Stimulated activated CD4-positive, alpha-beta T cell treated with anti-CD3 and anti-CD28 coated beads, Interleukin-4, amount 100 ng/mL, for 24 hours (primary cell): ENCODE measurements at regions not wholly inside any gene's neighbourhood (a gene's known extent, or its start where the extent isn't known, plus 50 kb on each side); places are given as distances from the start of the nearest gene placed in this dataset.
"Not testable (repeated sequence)": the region's sequence is repeated elsewhere in the genome, so short reads cannot be mapped to it uniquely, and the experiment has no call there.

Source experiments
- DNase-seq: peaks from one replicate; pipeline ENCODE4 v3.0.0-alpha.2; 2020

DNA sequence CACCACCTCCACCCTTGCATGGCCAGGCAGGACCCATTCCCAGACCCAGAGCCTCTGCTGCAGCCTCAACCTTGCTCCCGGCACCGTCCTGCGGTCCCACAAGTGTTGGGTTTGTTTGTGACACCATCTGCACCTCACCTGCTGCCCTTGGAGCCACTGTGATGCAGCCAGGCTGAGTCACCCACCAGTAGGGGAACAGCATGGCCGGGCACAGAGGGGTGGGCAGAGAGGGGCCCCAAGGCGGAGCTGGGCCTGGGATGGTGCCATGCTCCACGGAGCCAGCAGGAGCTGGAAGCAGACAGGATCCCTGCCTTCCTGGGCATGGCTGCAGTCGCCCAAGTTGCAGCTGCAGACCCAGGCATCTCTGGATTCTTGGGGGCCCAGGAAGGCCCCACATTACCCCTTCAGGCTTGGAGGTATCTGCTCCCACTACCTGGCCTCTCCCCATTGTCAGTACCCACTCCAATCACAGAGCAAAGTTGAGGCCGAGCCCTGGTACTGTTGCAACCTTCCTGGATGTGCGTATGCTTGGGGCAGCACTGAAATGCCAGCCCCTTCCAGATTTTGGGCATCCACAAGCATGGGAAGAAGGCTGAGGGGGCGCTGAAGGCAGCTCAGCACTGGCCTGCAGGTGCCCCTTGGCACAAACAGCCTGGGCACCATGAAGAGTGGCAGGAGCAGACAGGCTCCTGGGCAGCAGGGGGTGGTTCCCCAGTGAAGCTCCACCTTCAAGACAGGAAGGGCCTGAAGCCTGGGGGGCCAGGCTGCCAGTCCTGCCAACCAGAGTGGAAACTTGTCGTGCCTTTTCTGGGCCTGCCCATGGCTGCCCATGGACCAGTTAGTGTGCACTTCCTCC lies 172.8 kb downstream of the MATN1 start:
- DNase-seq, result no peak

DNA sequence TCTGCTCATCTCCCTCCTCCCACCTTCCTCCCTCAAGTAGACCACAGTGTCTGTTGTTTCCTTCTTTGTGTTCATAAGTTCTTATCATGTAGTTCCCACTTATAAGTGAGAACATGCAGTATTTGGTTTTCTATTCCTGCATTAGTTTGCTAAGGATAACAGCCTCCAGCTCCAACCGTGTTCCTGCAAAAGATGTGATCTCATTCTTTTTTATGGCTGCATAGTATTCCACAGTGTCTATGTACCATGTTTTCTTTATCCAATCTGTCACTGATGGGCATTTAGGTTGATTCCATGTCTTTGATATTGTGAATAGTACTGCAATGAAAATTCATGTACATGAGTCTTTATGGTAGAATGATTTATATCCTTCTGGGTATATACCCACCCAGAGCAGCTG lies 173.5 kb downstream of the MATN1 start:
- DNase-seq, result not testable (repeated sequence)

DNA sequence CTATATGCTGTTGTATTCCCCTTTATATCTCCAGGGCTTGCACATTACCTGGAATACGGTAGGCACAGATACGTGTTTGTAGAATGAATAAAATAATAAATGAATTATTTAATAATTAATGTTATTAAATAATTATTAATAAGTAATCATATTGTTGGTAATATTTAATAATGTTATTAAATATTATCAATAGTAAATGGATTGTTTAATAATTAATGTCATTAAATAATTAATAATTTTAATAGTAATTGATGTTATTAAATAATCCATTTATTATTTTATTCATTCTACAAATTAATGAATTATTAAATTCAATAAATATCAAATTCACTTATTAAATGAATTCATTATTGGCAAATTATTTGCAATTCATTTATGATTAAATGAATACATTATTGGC lies 175.1 kb downstream of the MATN1 start:
- no peak for DNase-seq

DNA sequence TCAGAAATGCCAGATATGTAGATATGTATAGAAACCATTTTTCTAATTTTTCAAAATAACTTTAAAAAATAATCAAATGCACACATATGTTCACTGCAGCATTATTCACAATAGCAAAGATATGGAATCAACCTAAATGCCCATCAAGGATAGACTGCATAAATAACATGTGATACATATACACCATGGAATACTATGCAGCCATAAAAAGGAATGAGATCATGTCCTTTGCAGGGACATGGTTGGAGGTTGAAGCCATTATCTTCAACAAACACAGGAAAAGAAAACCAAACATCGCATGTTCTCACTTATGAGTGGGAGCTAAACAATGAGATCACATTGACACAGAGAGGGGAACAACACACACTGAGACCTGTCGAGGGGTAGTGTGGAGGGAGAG lies 176.1 kb downstream of the MATN1 start:
- DNase-seq, result not testable (repeated sequence)

DNA sequence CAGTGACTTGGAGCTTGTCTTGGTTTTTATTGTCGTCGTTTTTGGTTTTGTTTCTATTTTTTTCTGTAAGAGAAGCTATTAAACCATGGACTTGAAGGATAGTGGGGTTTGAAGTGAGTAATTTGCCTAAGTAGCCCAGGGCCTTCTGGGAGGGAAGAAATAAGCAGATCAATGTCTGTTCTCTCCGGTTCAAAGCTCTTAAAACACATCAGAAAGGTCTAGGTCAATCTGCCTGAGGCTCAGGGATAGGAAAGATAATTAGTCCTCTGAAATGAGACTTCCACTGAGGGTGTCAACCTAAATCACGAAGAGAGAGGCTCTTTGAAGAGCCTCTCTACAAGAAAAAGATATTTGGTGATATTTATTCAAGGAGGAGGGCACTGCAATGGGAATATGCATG lies 178.0 kb downstream of the MATN1 start:
- DNase-seq, result no peak

DNA sequence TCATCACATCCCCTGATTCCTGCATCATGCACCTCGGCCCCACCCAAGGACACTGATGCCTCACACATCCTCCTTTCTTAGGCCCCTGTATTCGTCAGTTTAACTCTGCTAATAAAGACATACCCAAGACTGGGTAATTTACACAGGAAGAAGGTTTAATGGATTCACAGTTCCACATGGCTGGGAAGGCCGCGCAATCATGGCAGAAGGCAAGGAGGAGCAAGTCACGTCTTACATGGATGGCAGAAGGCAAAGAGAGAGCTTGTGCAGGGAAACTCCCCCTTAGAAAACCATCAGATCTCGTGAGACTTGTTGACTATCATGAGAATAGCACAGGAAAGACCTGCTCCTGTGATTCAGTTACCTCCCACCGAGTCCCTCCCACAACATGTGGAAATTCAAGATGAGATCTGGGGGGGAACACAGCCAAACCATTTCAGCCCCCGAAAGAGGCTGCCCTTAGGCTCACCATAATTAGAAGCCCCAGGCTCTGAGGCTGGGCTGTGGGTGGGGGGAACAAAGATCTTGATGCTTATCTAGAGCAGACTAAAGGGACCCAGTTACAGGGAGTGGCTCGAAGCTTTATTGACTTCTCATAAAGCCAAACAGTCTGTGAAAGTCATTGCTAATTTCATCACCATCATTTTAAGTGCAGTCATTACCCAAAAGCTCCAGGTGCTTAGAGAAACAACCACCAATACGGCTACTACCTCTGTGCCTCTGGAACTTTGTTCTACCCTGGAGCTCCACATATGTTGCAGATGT lies 181.5 kb downstream of the MATN1 start:
- no peak for DNase-seq

DNA sequence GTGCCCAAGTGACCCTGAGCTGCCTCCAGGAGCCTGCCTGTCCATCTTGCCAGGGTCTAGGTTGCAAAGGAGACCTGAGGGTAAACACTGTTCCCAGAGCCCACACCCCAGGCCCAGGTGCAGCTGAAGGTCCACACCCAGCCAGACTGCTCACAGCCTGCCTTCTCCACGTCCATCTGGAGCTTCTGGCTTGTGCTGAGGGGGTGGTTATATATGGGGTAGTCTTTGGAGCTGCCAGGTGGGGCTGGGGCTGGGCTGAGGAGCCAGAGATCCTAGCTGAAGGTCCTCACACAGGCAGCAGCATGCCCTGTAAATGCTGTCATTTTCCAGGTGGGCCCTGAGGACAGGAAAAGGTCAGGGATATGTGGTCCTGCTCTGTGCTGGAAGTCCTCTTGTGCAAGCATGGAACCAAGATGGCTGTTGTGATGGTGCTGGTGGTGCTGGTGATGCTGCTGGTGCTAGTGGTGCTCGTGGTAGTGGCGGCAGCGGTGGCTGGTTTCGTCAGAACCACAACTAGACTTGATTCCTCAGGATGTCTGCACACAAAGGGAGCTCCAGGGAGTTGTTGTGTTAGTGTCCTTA lies 182.7 kb downstream of the MATN1 start:
- no peak for DNase-seq

DNA sequence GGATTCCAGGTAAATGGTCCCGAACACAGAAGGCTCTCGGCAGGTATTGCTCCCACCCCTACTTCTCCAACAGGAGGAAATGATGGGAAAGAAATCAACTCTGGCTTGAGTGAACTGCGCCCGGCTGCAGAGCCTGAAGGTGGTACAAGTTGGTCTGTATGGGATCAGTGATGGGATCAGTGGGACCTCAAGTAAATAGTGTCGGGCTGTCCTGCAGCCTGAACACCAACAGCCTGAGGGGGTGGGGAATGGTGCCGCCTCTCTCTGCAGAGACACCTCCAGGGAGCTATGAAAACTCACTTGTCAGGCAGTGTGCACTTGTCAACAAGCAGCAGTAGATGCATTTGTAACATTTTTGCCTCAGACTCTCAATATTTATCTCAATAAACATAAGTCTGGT lies 183.5 kb downstream of the MATN1 start:
- DNase-seq, result no peak

DNA sequence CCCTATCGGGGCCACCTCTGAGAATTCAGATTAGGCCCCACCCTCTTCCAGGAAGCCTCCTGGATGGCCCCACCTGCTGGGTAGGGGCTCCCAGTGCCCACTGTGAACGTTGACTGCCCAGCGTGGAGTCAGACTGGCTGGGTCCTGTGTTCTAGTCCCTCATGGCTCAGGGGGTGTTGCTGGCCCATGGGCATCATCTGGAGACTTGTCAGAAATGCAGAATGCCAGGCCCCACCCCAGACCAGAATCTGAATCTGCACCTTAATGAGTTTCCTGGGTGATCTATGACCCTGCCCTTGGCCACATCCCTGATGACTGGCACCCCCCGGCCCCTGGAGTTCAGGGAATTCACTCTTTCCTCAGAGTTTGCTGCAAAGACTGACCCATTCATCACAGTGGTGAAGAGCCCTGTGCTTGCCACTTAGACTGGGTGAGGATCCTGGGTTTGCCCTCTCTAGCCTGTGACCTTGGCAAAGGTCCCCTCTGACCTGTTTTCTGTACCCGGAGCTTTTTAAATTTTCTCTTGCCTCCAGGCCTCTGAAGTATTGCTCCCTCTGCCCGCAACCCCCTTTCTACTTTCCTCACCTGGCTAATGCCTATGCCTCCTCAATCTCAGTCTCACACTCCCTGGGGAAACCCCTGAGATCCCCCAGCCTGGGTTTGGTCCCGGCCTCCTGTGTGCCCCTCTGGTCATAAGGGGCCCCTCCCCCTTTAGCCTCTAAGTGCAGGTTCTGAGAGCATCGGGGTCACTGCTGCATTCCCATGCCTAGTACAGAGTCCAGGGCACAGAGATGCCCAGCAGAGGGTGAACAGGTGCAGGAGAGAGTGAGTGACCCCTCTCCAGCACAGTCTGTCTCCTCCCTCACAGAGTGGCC lies 184.2 kb downstream of the MATN1 start:
- DNase-seq, result no peak

DNA sequence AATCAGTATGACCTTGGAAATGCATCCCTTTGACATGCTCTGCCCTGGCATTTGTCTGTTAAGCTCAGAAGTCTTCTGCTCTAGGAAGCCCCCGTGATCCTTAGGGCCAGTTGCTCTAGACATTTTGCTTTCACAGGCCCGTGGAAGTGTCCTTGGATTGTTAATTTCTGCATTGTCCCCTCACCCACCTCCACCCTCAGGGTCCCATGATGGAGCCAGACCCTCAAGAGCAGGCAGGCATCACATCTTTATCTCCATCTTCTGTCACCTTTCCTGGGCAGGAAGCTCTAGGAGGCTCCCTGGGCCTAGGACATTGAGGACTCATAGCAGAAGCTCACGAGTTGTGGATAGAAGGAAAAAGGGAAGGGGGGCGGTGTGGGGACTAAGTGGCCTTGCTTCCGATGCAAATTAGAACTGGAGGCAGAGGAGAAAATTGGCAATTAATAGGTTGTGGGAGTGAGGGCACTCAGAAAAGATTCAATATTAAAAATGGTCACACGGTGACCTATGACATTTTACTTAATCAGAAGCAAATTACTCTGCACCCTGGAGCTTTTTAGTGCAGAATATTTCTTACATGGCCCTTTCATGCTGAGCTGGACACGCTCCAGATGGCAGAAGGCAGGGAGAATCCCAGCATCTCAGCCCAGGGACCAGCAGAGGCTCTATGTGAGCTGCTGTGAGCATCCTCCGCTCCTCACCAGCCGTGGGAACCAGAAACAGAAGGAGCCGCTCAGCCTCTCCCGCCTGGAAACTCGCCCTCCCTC lies 185.0 kb downstream of the MATN1 start:
- DNase-seq, result no peak

DNA sequence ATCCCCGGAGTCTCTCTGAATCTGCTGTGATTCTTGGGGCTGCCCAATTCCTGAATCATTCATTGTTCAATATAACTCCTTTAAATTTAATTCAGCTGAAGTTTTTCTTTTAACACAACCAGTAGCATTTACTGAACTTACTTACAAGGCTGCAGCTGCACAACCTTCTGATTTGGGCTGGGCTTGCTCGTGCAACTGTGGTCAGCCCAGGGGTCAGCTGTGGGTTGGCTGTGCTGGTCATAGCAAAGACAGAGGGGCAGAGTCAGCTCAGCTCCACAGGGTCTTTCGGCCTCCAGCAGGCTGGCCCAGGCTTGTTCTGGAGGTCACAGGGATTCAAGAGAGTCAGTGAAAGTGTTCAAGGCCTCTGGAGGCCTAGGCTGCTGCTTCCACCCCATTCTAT lies 186.1 kb downstream of the MATN1 start:
- DNase-seq, result no peak

DNA sequence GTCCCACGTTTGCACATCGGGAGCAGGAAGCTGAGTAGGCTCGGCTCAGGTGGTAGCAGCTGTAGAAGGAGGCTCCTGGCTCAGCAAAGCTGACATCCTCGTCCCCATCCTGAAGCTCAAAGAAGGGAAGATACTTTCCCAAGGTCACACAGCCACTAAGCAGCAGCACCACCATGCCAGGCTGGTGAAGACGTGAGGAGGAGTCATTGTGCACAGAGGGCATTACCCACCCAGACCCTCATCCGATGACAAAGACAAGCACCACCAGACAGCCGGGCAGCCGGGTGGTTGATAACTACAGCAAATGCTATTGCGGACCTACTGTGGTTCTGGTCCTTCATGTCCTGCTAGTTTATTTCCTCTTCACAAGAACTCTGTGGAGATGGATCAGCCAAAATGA lies 186.9 kb downstream of the MATN1 start:
- DNase-seq, result no peak

DNA sequence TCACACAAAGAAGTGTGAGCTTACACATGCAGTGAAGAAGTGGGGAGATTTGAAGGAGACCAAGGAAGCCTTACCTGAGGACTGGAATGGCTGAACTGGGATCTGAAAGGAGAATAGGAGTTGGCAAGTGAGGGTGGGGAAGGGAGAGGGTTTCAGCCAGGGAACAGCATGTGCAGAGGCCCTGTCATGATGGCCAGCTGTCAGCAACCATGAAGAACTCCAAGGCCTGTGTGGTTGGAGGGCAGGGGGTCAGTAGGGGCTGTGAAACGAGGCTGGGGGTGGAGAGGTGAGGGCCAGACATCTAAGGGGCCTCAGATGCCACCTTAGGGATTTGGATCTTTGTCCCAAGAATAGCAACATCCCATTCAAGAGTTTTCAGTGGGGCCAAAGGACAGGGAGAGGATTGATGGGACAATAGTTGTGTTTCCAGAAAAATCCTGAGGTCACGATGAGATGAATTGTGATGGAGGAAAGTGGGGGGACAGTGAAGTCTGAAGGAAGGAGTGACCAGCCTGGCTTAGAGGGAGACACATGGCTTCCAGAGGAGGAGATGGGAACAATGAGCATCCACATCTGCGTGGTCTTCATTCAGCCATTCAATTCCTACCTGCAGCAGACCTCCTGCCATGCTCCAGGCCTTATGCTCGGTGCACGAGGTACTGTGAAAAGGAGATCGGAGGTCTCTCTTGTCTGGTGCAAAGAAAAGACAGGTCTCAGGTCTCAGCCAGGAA lies 187.6 kb downstream of the MATN1 start:
- DNase-seq, result no peak

DNA sequence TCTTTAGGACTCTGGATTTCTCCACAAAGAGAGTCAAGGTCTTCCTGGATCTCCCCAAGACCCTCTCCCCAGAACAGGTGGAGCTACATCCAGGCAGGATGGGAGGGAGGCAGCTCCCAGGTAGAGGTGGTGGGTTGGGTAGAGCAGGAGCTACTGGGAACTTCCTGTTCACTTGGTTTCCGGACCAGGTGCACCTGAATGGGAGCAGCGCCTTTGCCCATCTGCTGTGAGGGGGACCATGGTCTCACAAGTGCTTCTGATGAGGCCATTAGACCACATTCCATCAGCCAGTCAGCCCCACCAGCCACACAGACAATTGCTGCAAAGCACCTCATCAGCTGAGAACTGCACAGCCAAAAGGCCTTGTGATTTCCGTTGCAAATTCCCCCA lies 188.8 kb downstream of the MATN1 start:
- DNase-seq, result no peak

DNA sequence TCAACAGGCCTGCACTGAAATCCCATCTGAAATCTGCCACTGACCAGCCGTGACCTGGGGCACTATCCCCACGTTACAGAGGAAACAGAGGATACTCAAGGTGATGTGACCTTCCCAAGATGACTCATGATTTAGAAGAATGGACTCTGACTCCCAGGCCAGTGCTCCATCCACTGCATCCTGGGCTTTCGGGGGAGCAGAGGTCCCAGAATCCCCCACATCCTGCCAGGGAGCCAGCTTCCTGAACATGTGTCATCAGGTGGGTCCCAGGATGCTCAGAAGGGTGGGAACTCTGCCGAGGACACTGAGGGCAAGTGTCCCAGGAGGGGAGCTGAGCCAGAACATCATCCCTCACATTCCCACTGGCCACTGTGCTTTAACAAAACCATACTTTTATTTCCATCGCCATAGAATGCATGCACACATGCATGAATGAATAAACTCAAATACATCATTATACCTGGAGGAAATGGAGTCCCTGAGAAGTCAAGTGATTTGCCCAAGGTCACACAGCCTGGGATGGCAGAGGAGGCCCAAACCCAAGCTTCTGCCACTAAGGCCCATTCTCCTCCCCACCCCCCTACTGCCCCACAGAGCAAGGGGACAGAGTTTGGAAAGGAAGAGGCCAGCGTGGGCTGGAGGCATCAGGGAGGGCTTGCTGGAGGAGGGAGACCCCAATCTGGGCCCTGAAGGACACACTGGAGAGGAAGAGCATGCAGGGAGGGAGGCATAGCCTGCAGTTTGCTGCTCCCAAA lies 189.4 kb downstream of the MATN1 start:
- DNase-seq, result no peak

DNA sequence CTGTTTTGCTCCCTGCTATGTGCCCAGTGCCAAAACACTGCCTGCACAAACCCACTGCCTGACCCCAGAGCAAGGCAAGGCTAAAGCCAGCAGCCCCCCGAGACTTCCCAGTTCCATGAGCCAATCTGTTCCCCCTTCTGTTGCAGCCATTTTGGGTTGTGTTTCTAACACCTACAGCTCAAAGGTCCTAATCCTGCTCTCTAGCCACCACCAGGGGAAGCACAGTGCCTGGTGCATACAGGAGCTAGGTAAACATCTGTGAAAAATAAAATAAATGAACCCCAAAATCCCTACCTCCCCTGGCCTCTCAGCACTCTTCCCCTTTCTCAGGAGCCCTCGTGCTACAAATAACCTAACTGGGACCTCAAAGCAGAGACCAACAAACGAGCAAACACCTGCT lies 190.2 kb downstream of the MATN1 start:
- DNase-seq, result no peak

DNA sequence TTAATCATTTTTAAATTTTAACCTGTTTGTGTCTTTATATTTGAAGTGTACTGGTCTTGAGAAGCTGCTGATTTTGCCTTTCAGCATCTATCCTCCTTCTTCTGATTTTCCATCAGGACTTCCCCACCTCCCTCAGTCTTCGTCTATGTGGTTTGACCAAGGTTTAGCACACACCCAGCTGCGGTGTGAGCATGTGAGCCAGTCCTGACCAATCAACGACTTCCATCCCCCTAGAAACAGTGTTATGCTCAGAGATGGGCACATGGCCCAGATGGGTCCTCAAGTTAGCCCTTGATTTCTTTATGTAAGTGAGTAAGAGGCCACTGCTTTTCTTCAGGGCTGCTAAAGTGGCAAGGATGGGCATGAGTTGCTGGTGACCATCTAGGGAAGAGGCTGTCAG lies 190.8 kb downstream of the MATN1 start:
- no peak for DNase-seq

DNA sequence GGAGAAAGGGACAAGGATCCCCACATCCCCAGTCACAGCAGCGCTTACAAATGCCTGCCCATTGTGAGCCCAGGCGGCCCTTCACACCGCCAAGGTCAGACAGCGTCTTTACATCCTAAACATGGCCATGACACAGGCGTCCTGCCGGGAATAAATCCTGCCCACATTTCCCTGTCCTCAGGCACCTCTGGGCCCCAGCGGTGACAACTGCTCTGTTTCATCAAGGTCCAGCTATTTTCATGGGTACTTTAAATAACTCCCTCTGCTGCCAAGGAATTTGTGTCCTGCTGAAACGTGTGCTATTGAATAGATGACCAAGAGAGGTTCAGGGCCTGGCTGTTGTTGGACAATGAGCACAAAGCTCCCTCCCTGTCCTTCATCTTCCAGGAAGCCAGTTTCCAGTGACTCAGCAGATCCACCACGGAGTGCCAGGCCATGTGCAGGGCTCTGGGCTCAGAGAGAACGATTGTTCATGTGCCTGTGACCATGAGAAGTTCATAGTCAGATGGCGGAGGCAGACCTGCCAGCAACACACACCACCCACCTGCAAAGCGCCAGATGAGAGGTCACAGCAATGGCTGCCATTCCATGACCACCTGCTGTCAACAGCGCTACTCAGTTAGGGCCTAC lies 195.8 kb downstream of the MATN1 start:
- DNase-seq, result no peak

DNA sequence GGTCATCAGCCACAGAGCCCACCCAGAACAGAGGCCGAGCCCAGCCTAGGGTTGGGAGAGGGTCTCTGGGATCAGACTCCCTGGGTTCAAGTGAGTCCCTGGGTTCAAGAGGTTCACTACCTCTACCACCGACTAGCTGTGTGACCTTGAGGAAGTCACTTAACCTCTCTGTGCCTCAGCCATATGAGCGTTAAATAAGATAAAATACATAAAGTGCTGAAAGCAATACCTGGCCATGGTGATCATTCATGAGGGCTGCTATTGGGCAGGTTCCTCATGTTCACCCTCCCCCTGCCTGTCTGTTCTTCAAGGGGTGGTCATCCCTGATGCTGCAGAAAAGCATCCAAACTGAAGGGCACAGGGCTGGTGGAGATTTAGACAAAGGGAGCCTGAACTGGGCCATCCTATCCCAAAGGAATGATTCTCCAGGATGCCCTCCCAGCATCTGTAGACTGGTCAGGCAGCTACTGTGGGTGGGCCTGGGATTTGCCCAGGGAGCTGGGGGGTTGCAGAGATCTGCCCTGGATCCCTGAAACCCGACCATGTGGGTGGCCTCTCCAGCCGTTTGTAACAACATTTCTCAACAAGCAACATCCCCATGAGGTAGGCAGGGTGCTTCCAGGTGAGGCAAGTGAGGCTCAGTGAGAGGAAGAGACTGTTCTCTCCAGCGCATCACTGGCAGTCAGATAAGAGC lies 196.6 kb downstream of the MATN1 start:
- no peak for DNase-seq
